A673 (cell line): ENCODE measurements at regions not wholly inside any gene's neighbourhood (a gene's known extent, or its start where the extent isn't known, plus 50 kb on each side); places are given as distances from the start of the nearest gene placed in this dataset.

Experiments used
- CTCF ChIP-seq: fragments of 300-800, 200-600 bp; sonication (generic); conservative IDR thresholded peaks from 2 replicates; pipeline ENCODE4 v1.5.1; 2017; ENCODE audit warnings: low read depth, mild to moderate bottlenecking, antibody characterized with exemption, low read length, moderate library complexity, mixed read lengths
- EZH2 ChIP-seq: fragments of 200-600 bp; sonication (generic); IDR thresholded peaks from 2 replicates; pipeline ENCODE4 v1.6.1; 2017; ENCODE audit warnings: borderline replicate concordance, low read depth, mild to moderate bottlenecking, mixed read lengths, antibody characterized with exemption, low read length; ENCODE audit not compliant: poor library complexity, severe bottlenecking

GRCh38 chr14:84535976-84536375 lies 994.0 kb upstream of the FLRT2 start:
- no peak for TF ChIP-seq CTCF
- TF ChIP-seq EZH2: no peak
